Progenitor cell of endocrine pancreas (in vitro differentiated cells): ENCODE measurements at regions not wholly inside any gene's neighbourhood (a gene's known extent, or its start where the extent isn't known, plus 50 kb on each side); places are given as distances from the start of the nearest gene placed in this dataset.

ENCODE experiments used
- DNase-seq: peaks from one replicate; pipeline ENCODE4 v3.0.0; 2021; ENCODE audit warnings: low spot score; ENCODE audit not compliant: unreplicated experiment
- H3K27ac Mint-ChIP-seq: 2 replicates; pipeline ENCODE4 v1.8.0; 2021; ENCODE audit warnings: mild to moderate bottlenecking, moderate library complexity, mixed read lengths
- H3K27me3 Mint-ChIP-seq: 2 replicates; pipeline ENCODE4 v1.8.0; 2021; ENCODE audit warnings: mixed read lengths
- H3K36me3 Mint-ChIP-seq: 2 replicates; pipeline ENCODE4 v1.8.0; 2022; ENCODE audit warnings: mixed read lengths; ENCODE audit not compliant: insufficient read depth
- H3K4me1 Mint-ChIP-seq: 2 replicates; pipeline ENCODE4 v1.8.0; 2021; ENCODE audit warnings: low read depth, mixed read lengths
- H3K4me3 Mint-ChIP-seq: 2 replicates; pipeline ENCODE4 v1.8.0; 2021; ENCODE audit warnings: low read depth, mild to moderate bottlenecking, moderate library complexity, mixed read lengths
- H3K9me3 Mint-ChIP-seq: 2 replicates; pipeline ENCODE4 v1.8.0; 2021; ENCODE audit warnings: low read depth, mixed read lengths
- CTCF ChIP-seq: fragments of 200-600 bp; sonication (generic); IDR thresholded peaks from one replicate; pipeline ENCODE4 v1.5.0; 2021; ENCODE audit warnings: antibody characterized with exemption, mild to moderate bottlenecking; ENCODE audit not compliant: unreplicated experiment

DNA sequence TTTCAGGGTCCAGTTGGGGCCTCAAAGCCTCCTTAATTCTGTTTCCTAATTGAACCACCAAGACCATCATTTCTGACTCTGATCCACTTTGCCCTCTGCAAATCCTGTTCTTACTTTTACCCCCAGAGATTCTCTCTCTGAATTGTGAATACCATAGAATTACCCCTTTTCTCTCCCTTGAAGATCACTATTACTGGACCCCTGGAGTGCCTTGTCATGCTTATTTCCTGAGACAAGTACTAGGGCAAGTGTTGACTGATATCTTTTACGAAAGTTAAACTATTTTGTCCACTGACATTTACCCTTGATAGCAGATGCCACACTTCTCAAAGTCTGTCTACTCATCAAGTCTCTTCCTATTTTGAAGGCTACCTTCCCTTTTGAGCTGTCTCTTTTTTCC is 246.9 kb upstream of the PTGER4 start:
- DNase-seq: no peak
- Mint-ChIP-seq H3K36me3 (no peaks in the 10 kb centered on the region), H3K27ac (no peak overlapping the region), H3K9me3 (no peaks in the 10 kb centered on the region), H3K4me1 (no peaks in the 10 kb centered on the region), H3K27me3 (no peaks in the 10 kb centered on the region), H3K4me3 (no peak overlapping the region)
- no peak for TF ChIP-seq CTCF

DNA sequence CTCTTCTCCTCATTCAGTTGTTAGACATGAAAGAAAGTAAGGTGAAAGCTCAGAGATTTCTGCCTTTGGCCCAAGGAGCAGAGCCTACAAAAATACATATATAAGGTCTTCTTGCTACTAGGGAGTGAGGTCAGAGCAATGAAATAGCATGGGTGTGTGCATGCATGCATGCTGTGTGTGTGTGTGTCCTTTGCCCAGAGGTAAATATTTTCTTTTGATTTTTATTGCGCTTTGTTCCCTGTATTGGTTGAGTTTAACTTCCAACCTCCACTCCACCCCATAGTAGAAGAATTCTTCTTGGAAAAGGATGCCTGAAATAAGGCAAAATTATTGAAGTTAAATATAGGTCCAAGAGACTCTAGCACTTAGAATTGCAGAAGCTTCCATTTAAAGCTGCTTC is 248.0 kb upstream of the PTGER4 start:
- Mint-ChIP-seq H3K4me3 (no peak overlapping the region), H3K27ac (no peak overlapping the region), H3K27me3 (no peaks in the 10 kb centered on the region), H3K9me3 (no peaks in the 10 kb centered on the region), H3K36me3 (no peaks in the 10 kb centered on the region), H3K4me1 (no peaks in the 10 kb centered on the region)
- DNase-seq: no peak
- no peak for TF ChIP-seq CTCF

DNA sequence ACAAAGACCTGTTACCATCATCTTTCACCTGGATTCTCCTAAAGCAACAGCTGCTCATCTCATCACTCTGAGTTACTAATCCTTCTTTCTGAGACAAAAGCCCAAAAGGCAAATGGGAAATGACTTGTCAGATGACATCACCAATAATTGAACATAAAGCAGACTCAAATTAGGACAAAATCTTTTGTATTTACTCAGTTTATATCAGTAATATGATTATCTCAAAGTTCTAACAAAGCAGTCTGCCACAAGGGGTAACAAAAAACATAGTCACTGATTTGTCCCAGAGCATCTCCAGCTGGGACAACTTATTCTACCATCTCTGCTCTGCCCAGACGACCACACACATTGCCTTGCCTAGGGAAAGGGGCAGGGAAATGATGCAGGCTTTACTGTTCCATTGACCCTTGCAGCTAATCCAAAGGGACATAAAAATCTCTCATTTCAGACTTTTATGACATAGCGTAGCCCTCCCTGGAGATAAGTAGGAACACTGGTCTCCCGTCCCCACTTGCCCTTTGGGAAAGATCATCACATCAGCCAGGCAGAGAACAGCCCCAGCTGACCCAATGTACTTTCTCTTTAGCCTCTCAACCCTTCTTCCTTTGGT is 249.5 kb upstream of the PTGER4 start:
- no peaks in the 10 kb centered on the region for H3K27me3 Mint-ChIP-seq
- peaks cover 7% of the 10 kb centered on the region for H3K9me3 Mint-ChIP-seq
- TF ChIP-seq CTCF: no peak
- DNase-seq: no peak
- H3K36me3 Mint-ChIP-seq: no peaks in the 10 kb centered on the region
- no peak overlapping the region for H3K27ac Mint-ChIP-seq
- H3K4me1 Mint-ChIP-seq: no peaks in the 10 kb centered on the region
- no peak overlapping the region for H3K4me3 Mint-ChIP-seq

DNA sequence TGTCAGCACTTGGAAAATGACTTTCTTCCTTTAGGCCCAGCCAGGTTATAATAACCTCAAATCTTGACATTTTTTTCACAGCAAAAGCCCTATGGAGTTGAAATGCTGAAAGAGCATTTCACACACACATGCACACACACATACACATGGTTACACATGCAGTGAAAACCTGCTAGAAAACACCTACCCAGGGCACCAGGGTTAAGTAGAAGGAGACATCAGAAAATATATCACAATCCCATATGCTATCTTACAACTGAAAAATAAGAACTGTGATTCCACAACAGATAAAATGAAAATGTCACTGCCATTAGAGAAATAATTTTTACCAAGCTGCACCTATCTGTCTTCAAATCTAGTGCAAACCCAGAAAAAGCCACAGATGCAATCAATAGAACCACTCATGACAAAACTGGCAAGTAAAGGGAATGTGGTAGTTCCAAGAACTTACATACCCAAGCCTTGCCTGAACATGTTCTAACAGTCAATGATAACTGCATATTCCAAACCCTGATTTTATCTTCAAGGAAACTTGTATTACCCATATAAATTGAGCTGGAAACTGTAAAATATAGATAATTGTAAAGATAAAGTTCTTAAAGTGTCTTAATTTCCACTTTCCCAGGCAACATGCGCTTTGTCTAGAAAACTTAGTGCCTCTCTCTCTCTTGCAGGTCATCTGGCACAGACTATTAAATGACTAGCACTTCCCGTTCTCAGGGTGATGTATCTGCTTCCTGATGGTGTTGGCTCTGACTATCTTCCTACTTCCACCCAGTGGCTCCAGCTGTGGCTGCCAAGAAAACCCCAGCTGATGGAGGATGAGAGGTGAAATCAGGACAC is 250.2 kb upstream of the PTGER4 start:
- TF ChIP-seq CTCF: no peak
- Mint-ChIP-seq H3K36me3 (no peaks in the 10 kb centered on the region), H3K4me1 (no peaks in the 10 kb centered on the region), H3K4me3 (no peak overlapping the region), H3K27ac (no peak overlapping the region), H3K9me3 (peaks cover 10% of the 10 kb centered on the region), H3K27me3 (no peaks in the 10 kb centered on the region)
- DNase-seq: no peak

GRCh38 chr5:40428815-40429214 is 250.9 kb upstream of the PTGER4 start:
- no peak for DNase-seq
- Mint-ChIP-seq H3K36me3 (no peaks in the 10 kb centered on the region), H3K27ac (no peak overlapping the region), H3K9me3 (peaks cover 13% of the 10 kb centered on the region), H3K4me3 (no peak overlapping the region), H3K27me3 (no peaks in the 10 kb centered on the region), H3K4me1 (no peaks in the 10 kb centered on the region)
- TF ChIP-seq CTCF: no peak
